ENCODE measurements at regions not wholly inside any gene's neighbourhood (a gene's known extent, or its start where the extent isn't known, plus 50 kb on each side); places are given as distances from the start of the nearest gene placed in this dataset.
"Not testable (repeated sequence)": the region's sequence is repeated elsewhere in the genome, so short reads cannot be mapped to it uniquely, and the experiment has no call there.

GRCh38 chrX:30008031-30008430, 207.3 kb upstream of the MAGEB2 start:
- no peaks in the 10 kb centered on the region for H3K27me3 ChIP-seq (ENCODE audit: control insufficient read depth, insufficient read depth, low read length)
- H3K4me1 ChIP-seq (ENCODE audit: control insufficient read depth, insufficient read depth, low read length), result no peaks in the 10 kb centered on the region
- H3K36me3 ChIP-seq (ENCODE audit: control insufficient read depth, insufficient read depth, low read length), result no peaks in the 10 kb centered on the region
- no CpG with 5 or more reads among the region's 2 CpGs for WGBS (ENCODE audit: insufficient coverage, insufficient read length)
- no peaks in the 10 kb centered on the region for H3K9me3 ChIP-seq (ENCODE audit: control insufficient read depth, insufficient read depth, low read length)
- no peak overlapping the region for H3K27ac ChIP-seq (ENCODE audit: low read length)
- DNase-seq (ENCODE audit: low read depth, low spot score), result no peak
- H3K4me3 ChIP-seq (ENCODE audit: low read length), result no peak overlapping the region

- no CpG with 5 or more reads among the region's 3 CpGs for WGBS (ENCODE audit: insufficient coverage, insufficient read length)
- Histone ChIP-seq H3K27ac (ENCODE audit: low read length) (no peak overlapping the region), H3K9me3 (ENCODE audit: control insufficient read depth, insufficient read depth, low read length) (no peaks in the 10 kb centered on the region), H3K4me3 (ENCODE audit: low read length) (no peak overlapping the region), H3K36me3 (ENCODE audit: control insufficient read depth, insufficient read depth, low read length) (no peaks in the 10 kb centered on the region), H3K4me1 (ENCODE audit: control insufficient read depth, insufficient read depth, low read length) (no peaks in the 10 kb centered on the region), H3K27me3 (ENCODE audit: control insufficient read depth, insufficient read depth, low read length) (no peaks in the 10 kb centered on the region)
- no peak for DNase-seq (ENCODE audit: low read depth, low spot score)
These were observed 204.9 kb upstream of the MAGEB2 start for GRCh38 chrX:30010471-30010870.

GRCh38 chrX:30015440-30015839, 199.9 kb upstream of the MAGEB2 start:
- H3K27ac ChIP-seq (ENCODE audit: low read length), result no peak overlapping the region
- H3K36me3 ChIP-seq (ENCODE audit: control insufficient read depth, insufficient read depth, low read length), result no peaks in the 10 kb centered on the region
- no peaks in the 10 kb centered on the region for H3K4me1 ChIP-seq (ENCODE audit: control insufficient read depth, insufficient read depth, low read length)
- H3K4me3 ChIP-seq (ENCODE audit: low read length), result no peak overlapping the region
- H3K27me3 ChIP-seq (ENCODE audit: control insufficient read depth, insufficient read depth, low read length), result no peaks in the 10 kb centered on the region
- no peak for DNase-seq (ENCODE audit: low read depth, low spot score)
- H3K9me3 ChIP-seq (ENCODE audit: control insufficient read depth, insufficient read depth, low read length), result no peaks in the 10 kb centered on the region
- WGBS (ENCODE audit: insufficient coverage, insufficient read length), result no CpG with 5 or more reads among the region's 3 CpGs

- Histone ChIP-seq H3K27me3 (ENCODE audit: control insufficient read depth, insufficient read depth, low read length) (no peaks in the 10 kb centered on the region), H3K27ac (ENCODE audit: low read length) (no peak overlapping the region), H3K4me3 (ENCODE audit: low read length) (no peak overlapping the region), H3K4me1 (ENCODE audit: control insufficient read depth, insufficient read depth, low read length) (no peaks in the 10 kb centered on the region), H3K9me3 (ENCODE audit: control insufficient read depth, insufficient read depth, low read length) (no peaks in the 10 kb centered on the region), H3K36me3 (ENCODE audit: control insufficient read depth, insufficient read depth, low read length) (no peaks in the 10 kb centered on the region)
- WGBS (ENCODE audit: insufficient coverage, insufficient read length), result no CpG with 5 or more reads among the region's 2 CpGs
- no peak for DNase-seq (ENCODE audit: low read depth, low spot score)
These were observed 187.7 kb upstream of the MAGEB2 start for GRCh38 chrX:30027636-30028035.

GRCh38 chrX:30036406-30036805, 179.0 kb upstream of the MAGEB2 start:
- not testable (repeated sequence) for H3K4me1 ChIP-seq (ENCODE audit: control insufficient read depth, insufficient read depth, low read length)
- no CpG with 5 or more reads among the region's 4 CpGs for WGBS (ENCODE audit: insufficient coverage, insufficient read length)

GRCh38 chrX:30039768-30040167, 175.6 kb upstream of the MAGEB2 start:
- Histone ChIP-seq H3K27me3 (ENCODE audit: control insufficient read depth, insufficient read depth, low read length) (no peaks in the 10 kb centered on the region), H3K27ac (ENCODE audit: low read length) (no peak overlapping the region), H3K4me3 (ENCODE audit: low read length) (no peak overlapping the region), H3K9me3 (ENCODE audit: control insufficient read depth, insufficient read depth, low read length) (no peaks in the 10 kb centered on the region), H3K36me3 (ENCODE audit: control insufficient read depth, insufficient read depth, low read length) (no peaks in the 10 kb centered on the region), H3K4me1 (ENCODE audit: control insufficient read depth, insufficient read depth, low read length) (no peaks in the 10 kb centered on the region)
- WGBS (ENCODE audit: insufficient coverage, insufficient read length), result no CpG with 5 or more reads among the region's 2 CpGs
- no peak for DNase-seq (ENCODE audit: low read depth, low spot score)

More at GRCh38 chrX:30036406-30036805, 179.0 kb upstream of the MAGEB2 start:
- not testable (repeated sequence) for H3K27me3 ChIP-seq (ENCODE audit: control insufficient read depth, insufficient read depth, low read length); H3K27ac ChIP-seq (ENCODE audit: low read length); H3K36me3 ChIP-seq (ENCODE audit: control insufficient read depth, insufficient read depth, low read length); H3K4me3 ChIP-seq (ENCODE audit: low read length); H3K9me3 ChIP-seq (ENCODE audit: control insufficient read depth, insufficient read depth, low read length); DNase-seq (ENCODE audit: low read depth, low spot score)

GRCh38 chrX:30060718-30061117, 154.6 kb upstream of the MAGEB2 start:
- Histone ChIP-seq H3K9me3 (ENCODE audit: control insufficient read depth, insufficient read depth, low read length) (no peaks in the 10 kb centered on the region), H3K27me3 (ENCODE audit: control insufficient read depth, insufficient read depth, low read length) (no peaks in the 10 kb centered on the region), H3K4me3 (ENCODE audit: low read length) (no peak overlapping the region), H3K36me3 (ENCODE audit: control insufficient read depth, insufficient read depth, low read length) (no peaks in the 10 kb centered on the region), H3K4me1 (ENCODE audit: control insufficient read depth, insufficient read depth, low read length) (no peaks in the 10 kb centered on the region), H3K27ac (ENCODE audit: low read length) (no peak overlapping the region)
- no CpG with 5 or more reads among the region's 2 CpGs for WGBS (ENCODE audit: insufficient coverage, insufficient read length)
- peak; percentile 9 for DNase-seq (ENCODE audit: low read depth, low spot score)

GRCh38 chrX:30065226-30065625, 150.1 kb upstream of the MAGEB2 start:
- Histone ChIP-seq H3K9me3 (ENCODE audit: control insufficient read depth, insufficient read depth, low read length) (no peaks in the 10 kb centered on the region), H3K27ac (ENCODE audit: low read length) (no peak overlapping the region), H3K4me1 (ENCODE audit: control insufficient read depth, insufficient read depth, low read length) (no peaks in the 10 kb centered on the region), H3K36me3 (ENCODE audit: control insufficient read depth, insufficient read depth, low read length) (no peaks in the 10 kb centered on the region), H3K27me3 (ENCODE audit: control insufficient read depth, insufficient read depth, low read length) (no peaks in the 10 kb centered on the region), H3K4me3 (ENCODE audit: low read length) (no peak overlapping the region)
- no CpG with 5 or more reads among the region's 2 CpGs for WGBS (ENCODE audit: insufficient coverage, insufficient read length)
- DNase-seq (ENCODE audit: low read depth, low spot score), result no peak

- Histone ChIP-seq H3K27me3 (ENCODE audit: control insufficient read depth, insufficient read depth, low read length) (no peaks in the 10 kb centered on the region), H3K9me3 (ENCODE audit: control insufficient read depth, insufficient read depth, low read length) (no peaks in the 10 kb centered on the region), H3K4me3 (ENCODE audit: low read length) (no peak overlapping the region), H3K36me3 (ENCODE audit: control insufficient read depth, insufficient read depth, low read length) (no peaks in the 10 kb centered on the region), H3K27ac (ENCODE audit: low read length) (no peak overlapping the region), H3K4me1 (ENCODE audit: control insufficient read depth, insufficient read depth, low read length) (no peaks in the 10 kb centered on the region)
- no CpG with 5 or more reads among the region's 4 CpGs for WGBS (ENCODE audit: insufficient coverage, insufficient read length)
- DNase-seq (ENCODE audit: low read depth, low spot score), result no peak
These were observed 147.7 kb upstream of the MAGEB2 start for GRCh38 chrX:30067677-30068076.

- Histone ChIP-seq H3K4me1 (ENCODE audit: control insufficient read depth, insufficient read depth, low read length) (no peaks in the 10 kb centered on the region), H3K4me3 (ENCODE audit: low read length) (no peak overlapping the region), H3K36me3 (ENCODE audit: control insufficient read depth, insufficient read depth, low read length) (no peaks in the 10 kb centered on the region), H3K27me3 (ENCODE audit: control insufficient read depth, insufficient read depth, low read length) (no peaks in the 10 kb centered on the region), H3K9me3 (ENCODE audit: control insufficient read depth, insufficient read depth, low read length) (no peaks in the 10 kb centered on the region), H3K27ac (ENCODE audit: low read length) (no peak overlapping the region)
- WGBS (ENCODE audit: insufficient coverage, insufficient read length), result no CpG with 5 or more reads among the region's 1 CpG
- no peak for DNase-seq (ENCODE audit: low read depth, low spot score)
These were observed 129.8 kb upstream of the MAGEB2 start for GRCh38 chrX:30085571-30085970.

GRCh38 chrX:30111431-30111830, 103.9 kb upstream of the MAGEB2 start:
- no CpG with 5 or more reads among the region's 2 CpGs for WGBS (ENCODE audit: insufficient coverage, insufficient read length)
- DNase-seq (ENCODE audit: low read depth, low spot score), result no peak
- Histone ChIP-seq H3K4me3 (ENCODE audit: low read length) (no peak overlapping the region), H3K36me3 (ENCODE audit: control insufficient read depth, insufficient read depth, low read length) (no peaks in the 10 kb centered on the region), H3K4me1 (ENCODE audit: control insufficient read depth, insufficient read depth, low read length) (no peaks in the 10 kb centered on the region), H3K9me3 (ENCODE audit: control insufficient read depth, insufficient read depth, low read length) (no peaks in the 10 kb centered on the region), H3K27me3 (ENCODE audit: control insufficient read depth, insufficient read depth, low read length) (no peaks in the 10 kb centered on the region), H3K27ac (ENCODE audit: low read length) (no peak overlapping the region)
